CD4-positive, alpha-beta T cell treated with Interleukin-6 at 100 ng/mL for 8 hours (primary cell): ENCODE measurements at regions not wholly inside any gene's neighbourhood (a gene's known extent, or its start where the extent isn't known, plus 50 kb on each side); places are given as distances from the start of the nearest gene placed in this dataset.

Experiments used
- DNase-seq: peaks from one replicate; pipeline ENCODE4 v3.0.0-alpha.2; 2020; ENCODE audit warnings: mixed read lengths, low spot score

- DNase-seq, result no peak
Measured at GRCh38 chr3:110755345-110755744, 316.3 kb upstream of the NECTIN3 start.

GRCh38 chr3:110756705-110757104 lies 314.9 kb upstream of the NECTIN3 start:
- no peak for DNase-seq

GRCh38 chr3:110758208-110758607 lies 313.4 kb upstream of the NECTIN3 start:
- DNase-seq, result no peak

- DNase-seq, result no peak
Measured at GRCh38 chr3:110767156-110767555, 304.5 kb upstream of the NECTIN3 start.

- no peak for DNase-seq
Measured at GRCh38 chr3:110767838-110768237, 303.8 kb upstream of the NECTIN3 start.

GRCh38 chr3:110773413-110773954 lies 298.1 kb upstream of the NECTIN3 start:
- no peak for DNase-seq

- no peak for DNase-seq
Measured at GRCh38 chr3:110774496-110775265, 296.9 kb upstream of the NECTIN3 start.

- DNase-seq, result no peak
Measured at GRCh38 chr3:110779581-110779980, 292.0 kb upstream of the NECTIN3 start.

- no peak for DNase-seq
Measured at GRCh38 chr3:110783541-110783940, 288.1 kb upstream of the NECTIN3 start.

- DNase-seq, result no peak
Measured at GRCh38 chr3:110788794-110789193, 282.8 kb upstream of the NECTIN3 start.

- no peak for DNase-seq
Measured at GRCh38 chr3:110789315-110789714, 282.3 kb upstream of the NECTIN3 start.

- DNase-seq, result no peak
Measured at GRCh38 chr3:110790631-110791030, 281.0 kb upstream of the NECTIN3 start.

GRCh38 chr3:110791995-110792686 lies 279.5 kb upstream of the NECTIN3 start:
- no peak for DNase-seq

- DNase-seq, result no peak
Measured at GRCh38 chr3:110793611-110794010, 278.0 kb upstream of the NECTIN3 start.

GRCh38 chr3:110795163-110795562 lies 276.5 kb upstream of the NECTIN3 start:
- DNase-seq, result no peak

GRCh38 chr3:110799271-110799670 lies 272.3 kb upstream of the NECTIN3 start:
- DNase-seq, result no peak

- no peak for DNase-seq
Measured at GRCh38 chr3:110804856-110805255, 266.8 kb upstream of the NECTIN3 start.

GRCh38 chr3:110806924-110807323 lies 264.7 kb upstream of the NECTIN3 start:
- no peak for DNase-seq

GRCh38 chr3:110808630-110809029 lies 263.0 kb upstream of the NECTIN3 start:
- no peak for DNase-seq

- DNase-seq, result no peak
Measured at GRCh38 chr3:110810356-110810755, 261.3 kb upstream of the NECTIN3 start.

GRCh38 chr3:110811050-110811449 lies 260.6 kb upstream of the NECTIN3 start:
- DNase-seq, result no peak

GRCh38 chr3:110813541-110813940 lies 258.1 kb upstream of the NECTIN3 start:
- no peak for DNase-seq
